GM23338 (cell line): ENCODE measurements at regions not wholly inside any gene's neighbourhood (a gene's known extent, or its start where the extent isn't known, plus 50 kb on each side); places are given as distances from the start of the nearest gene placed in this dataset.

Source experiments
- EZH2 ChIP-seq: fragments of 200-600 bp; sonication (generic); IDR thresholded peaks from one replicate; pipeline ENCODE4 v1.8.0; 2017; ENCODE audit warnings: antibody characterized with exemption, mild to moderate bottlenecking, low read depth; ENCODE audit not compliant: unreplicated experiment
- STAT1 ChIP-seq: IDR thresholded peaks from one replicate; pipeline ENCODE4 v1.6.1; 2016; ENCODE audit warnings: antibody characterized with exemption; ENCODE audit not compliant: unreplicated experiment
- ZNF114 ChIP-seq: fragments of 250-450 bp; sonication (Bioruptor Pico); IDR thresholded peaks from 2 replicates; pipeline ENCODE4 v1.5.0; 2020; ENCODE audit warnings: mild to moderate bottlenecking, moderate library complexity
- TF ChIP-seq, protein P1 (sequence below): fragments of 250-450 bp; sonication (Bioruptor Pico); IDR thresholded peaks from 2 replicates; pipeline ENCODE4 v1.5.0; 2020; ENCODE audit warnings: mild to moderate bottlenecking, moderate library complexity
- TF ChIP-seq, protein P2 (sequence below): IDR thresholded peaks from 2 replicates; pipeline ENCODE4 v1.6.1; 2016; ENCODE audit warnings: antibody characterized with exemption
- TF ChIP-seq, protein P3 (sequence below): IDR thresholded peaks from one replicate; pipeline ENCODE4 v1.6.1; 2018; ENCODE audit warnings: antibody characterized with exemption; ENCODE audit not compliant: unreplicated experiment
- TF ChIP-seq, protein P4 (sequence below), 2 experiments: fragments of 200-600 bp in 1 of 2; sonication (generic) in 1 of 2; conservative IDR thresholded peaks; 2 replicates each; pipeline versions ENCODE4 v1.5.1 to v1.6.1; 2016 to 2017; ENCODE audit warnings: antibody characterized with exemption in 2 of 2, low read depth in 2 of 2, mild to moderate bottlenecking in 2 of 2, moderate library complexity in 1 of 2

DNA sequence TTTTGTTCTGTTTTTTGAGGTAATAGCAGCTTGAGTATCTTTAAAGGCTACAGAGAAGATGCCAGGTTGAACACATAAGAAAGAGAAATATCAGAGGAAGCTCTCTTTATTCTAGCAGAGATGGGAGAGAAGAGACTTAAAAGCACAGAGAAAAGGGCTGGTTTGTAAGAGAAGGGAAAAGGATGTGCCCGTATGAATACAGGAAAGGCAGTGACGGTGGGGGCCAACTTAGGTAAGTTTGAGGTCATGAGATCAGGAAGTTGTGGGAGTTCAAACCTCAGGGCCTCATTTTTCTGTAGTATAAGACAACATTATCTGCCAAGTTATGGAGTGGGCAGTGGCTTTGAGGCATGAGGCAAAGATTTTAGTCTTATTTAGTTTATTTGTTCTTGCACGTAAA, 121.3 kb upstream of the S100G start (continued):
- TF ChIP-seq, protein P1, sequence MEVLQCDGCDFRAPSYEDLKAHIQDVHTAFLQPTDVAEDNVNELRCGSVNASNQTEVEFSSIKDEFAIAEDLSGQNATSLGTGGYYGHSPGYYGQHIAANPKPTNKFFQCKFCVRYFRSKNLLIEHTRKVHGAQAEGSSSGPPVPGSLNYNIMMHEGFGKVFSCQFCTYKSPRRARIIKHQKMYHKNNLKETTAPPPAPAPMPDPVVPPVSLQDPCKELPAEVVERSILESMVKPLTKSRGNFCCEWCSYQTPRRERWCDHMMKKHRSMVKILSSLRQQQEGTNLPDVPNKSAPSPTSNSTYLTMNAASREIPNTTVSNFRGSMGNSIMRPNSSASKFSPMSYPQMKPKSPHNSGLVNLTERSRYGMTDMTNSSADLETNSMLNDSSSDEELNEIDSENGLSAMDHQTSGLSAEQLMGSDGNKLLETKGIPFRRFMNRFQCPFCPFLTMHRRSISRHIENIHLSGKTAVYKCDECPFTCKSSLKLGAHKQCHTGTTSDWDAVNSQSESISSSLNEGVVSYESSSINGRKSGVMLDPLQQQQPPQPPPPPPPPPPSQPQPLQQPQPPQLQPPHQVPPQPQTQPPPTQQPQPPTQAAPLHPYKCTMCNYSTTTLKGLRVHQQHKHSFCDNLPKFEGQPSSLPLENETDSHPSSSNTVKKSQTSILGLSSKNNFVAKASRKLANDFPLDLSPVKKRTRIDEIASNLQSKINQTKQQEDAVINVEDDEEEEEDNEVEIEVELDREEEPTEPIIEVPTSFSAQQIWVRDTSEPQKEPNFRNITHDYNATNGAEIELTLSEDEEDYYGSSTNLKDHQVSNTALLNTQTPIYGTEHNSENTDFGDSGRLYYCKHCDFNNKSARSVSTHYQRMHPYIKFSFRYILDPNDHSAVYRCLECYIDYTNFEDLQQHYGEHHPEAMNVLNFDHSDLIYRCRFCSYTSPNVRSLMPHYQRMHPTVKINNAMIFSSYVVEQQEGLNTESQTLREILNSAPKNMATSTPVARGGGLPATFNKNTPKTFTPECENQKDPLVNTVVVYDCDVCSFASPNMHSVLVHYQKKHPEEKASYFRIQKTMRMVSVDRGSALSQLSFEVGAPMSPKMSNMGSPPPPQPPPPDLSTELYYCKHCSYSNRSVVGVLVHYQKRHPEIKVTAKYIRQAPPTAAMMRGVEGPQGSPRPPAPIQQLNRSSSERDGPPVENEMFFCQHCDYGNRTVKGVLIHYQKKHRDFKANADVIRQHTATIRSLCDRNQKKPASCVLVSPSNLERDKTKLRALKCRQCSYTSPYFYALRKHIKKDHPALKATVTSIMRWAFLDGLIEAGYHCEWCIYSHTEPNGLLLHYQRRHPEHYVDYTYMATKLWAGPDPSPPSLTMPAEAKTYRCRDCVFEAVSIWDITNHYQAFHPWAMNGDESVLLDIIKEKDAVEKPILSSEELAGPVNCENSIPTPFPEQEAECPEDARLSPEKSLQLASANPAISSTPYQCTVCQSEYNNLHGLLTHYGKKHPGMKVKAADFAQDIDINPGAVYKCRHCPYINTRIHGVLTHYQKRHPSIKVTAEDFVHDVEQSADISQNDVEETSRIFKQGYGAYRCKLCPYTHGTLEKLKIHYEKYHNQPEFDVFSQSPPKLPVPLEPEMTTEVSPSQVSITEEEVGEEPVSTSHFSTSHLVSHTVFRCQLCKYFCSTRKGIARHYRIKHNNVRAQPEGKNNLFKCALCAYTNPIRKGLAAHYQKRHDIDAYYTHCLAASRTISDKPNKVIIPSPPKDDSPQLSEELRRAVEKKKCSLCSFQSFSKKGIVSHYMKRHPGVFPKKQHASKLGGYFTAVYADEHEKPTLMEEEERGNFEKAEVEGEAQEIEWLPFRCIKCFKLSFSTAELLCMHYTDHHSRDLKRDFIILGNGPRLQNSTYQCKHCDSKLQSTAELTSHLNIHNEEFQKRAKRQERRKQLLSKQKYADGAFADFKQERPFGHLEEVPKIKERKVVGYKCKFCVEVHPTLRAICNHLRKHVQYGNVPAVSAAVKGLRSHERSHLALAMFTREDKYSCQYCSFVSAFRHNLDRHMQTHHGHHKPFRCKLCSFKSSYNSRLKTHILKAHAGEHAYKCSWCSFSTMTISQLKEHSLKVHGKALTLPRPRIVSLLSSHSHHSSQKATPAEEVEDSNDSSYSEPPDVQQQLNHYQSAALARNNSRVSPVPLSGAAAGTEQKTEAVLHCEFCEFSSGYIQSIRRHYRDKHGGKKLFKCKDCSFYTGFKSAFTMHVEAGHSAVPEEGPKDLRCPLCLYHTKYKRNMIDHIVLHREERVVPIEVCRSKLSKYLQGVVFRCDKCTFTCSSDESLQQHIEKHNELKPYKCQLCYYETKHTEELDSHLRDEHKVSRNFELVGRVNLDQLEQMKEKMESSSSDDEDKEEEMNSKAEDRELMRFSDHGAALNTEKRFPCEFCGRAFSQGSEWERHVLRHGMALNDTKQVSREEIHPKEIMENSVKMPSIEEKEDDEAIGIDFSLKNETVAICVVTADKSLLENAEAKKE (CRISPR knock-in tag) = no peak
- TF ChIP-seq ZNF114 (no peak), EZH2 (no peak), STAT1 (no peak)
- TF ChIP-seq, protein P2, sequence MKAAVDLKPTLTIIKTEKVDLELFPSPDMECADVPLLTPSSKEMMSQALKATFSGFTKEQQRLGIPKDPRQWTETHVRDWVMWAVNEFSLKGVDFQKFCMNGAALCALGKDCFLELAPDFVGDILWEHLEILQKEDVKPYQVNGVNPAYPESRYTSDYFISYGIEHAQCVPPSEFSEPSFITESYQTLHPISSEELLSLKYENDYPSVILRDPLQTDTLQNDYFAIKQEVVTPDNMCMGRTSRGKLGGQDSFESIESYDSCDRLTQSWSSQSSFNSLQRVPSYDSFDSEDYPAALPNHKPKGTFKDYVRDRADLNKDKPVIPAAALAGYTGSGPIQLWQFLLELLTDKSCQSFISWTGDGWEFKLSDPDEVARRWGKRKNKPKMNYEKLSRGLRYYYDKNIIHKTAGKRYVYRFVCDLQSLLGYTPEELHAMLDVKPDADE = no peak
- TF ChIP-seq, protein P3, sequence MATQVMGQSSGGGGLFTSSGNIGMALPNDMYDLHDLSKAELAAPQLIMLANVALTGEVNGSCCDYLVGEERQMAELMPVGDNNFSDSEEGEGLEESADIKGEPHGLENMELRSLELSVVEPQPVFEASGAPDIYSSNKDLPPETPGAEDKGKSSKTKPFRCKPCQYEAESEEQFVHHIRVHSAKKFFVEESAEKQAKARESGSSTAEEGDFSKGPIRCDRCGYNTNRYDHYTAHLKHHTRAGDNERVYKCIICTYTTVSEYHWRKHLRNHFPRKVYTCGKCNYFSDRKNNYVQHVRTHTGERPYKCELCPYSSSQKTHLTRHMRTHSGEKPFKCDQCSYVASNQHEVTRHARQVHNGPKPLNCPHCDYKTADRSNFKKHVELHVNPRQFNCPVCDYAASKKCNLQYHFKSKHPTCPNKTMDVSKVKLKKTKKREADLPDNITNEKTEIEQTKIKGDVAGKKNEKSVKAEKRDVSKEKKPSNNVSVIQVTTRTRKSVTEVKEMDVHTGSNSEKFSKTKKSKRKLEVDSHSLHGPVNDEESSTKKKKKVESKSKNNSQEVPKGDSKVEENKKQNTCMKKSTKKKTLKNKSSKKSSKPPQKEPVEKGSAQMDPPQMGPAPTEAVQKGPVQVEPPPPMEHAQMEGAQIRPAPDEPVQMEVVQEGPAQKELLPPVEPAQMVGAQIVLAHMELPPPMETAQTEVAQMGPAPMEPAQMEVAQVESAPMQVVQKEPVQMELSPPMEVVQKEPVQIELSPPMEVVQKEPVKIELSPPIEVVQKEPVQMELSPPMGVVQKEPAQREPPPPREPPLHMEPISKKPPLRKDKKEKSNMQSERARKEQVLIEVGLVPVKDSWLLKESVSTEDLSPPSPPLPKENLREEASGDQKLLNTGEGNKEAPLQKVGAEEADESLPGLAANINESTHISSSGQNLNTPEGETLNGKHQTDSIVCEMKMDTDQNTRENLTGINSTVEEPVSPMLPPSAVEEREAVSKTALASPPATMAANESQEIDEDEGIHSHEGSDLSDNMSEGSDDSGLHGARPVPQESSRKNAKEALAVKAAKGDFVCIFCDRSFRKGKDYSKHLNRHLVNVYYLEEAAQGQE = no peak
- TF ChIP-seq, protein P4, sequence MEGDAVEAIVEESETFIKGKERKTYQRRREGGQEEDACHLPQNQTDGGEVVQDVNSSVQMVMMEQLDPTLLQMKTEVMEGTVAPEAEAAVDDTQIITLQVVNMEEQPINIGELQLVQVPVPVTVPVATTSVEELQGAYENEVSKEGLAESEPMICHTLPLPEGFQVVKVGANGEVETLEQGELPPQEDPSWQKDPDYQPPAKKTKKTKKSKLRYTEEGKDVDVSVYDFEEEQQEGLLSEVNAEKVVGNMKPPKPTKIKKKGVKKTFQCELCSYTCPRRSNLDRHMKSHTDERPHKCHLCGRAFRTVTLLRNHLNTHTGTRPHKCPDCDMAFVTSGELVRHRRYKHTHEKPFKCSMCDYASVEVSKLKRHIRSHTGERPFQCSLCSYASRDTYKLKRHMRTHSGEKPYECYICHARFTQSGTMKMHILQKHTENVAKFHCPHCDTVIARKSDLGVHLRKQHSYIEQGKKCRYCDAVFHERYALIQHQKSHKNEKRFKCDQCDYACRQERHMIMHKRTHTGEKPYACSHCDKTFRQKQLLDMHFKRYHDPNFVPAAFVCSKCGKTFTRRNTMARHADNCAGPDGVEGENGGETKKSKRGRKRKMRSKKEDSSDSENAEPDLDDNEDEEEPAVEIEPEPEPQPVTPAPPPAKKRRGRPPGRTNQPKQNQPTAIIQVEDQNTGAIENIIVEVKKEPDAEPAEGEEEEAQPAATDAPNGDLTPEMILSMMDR (conservative IDR thresholded peaks at IDR 0.05; ENCODE audit: low read depth in 2 of 2) = no peak
